ENCODE measurements at regions not wholly inside any gene's neighbourhood (a gene's known extent, or its start where the extent isn't known, plus 50 kb on each side); places are given as distances from the start of the nearest gene placed in this dataset.

- H3K4me1 Mint-ChIP-seq, result no peaks in the 10 kb centered on the region
- no peak overlapping the region for H3K27ac Mint-ChIP-seq
- H3K9me3 Mint-ChIP-seq, result no peaks in the 10 kb centered on the region
- no peaks in the 10 kb centered on the region for H3K27me3 Mint-ChIP-seq (ENCODE audit: low read depth)
- H3K36me3 Mint-ChIP-seq (ENCODE audit: low read depth), result no peaks in the 10 kb centered on the region
- H3K4me3 Mint-ChIP-seq, result no peak overlapping the region
- TF ChIP-seq CTCF (IDR thresholded peaks at IDR 0.05; ENCODE audit: unreplicated experiment in 3 of 3), result no peak
Observed at GRCh38 chr20:12723811-12724210, 285.0 kb upstream of the SPTLC3 start.

GRCh38 chr20:12728782-12729181 lies 280.0 kb upstream of the SPTLC3 start:
- Mint-ChIP-seq H3K4me3 (no peak overlapping the region), H3K9me3 (no peaks in the 10 kb centered on the region), H3K4me1 (peaks cover 3% of the 10 kb centered on the region), H3K27ac (no peak overlapping the region), H3K36me3 (ENCODE audit: low read depth) (no peaks in the 10 kb centered on the region), H3K27me3 (ENCODE audit: low read depth) (no peaks in the 10 kb centered on the region)
- no peak for TF ChIP-seq CTCF (IDR thresholded peaks at IDR 0.05; ENCODE audit: unreplicated experiment in 3 of 3)

- no peak overlapping the region for H3K27ac Mint-ChIP-seq
- H3K4me1 Mint-ChIP-seq, result peaks cover 7% of the 10 kb centered on the region
- H3K9me3 Mint-ChIP-seq, result no peaks in the 10 kb centered on the region
- no peak for TF ChIP-seq CTCF (IDR thresholded peaks at IDR 0.05; ENCODE audit: unreplicated experiment in 3 of 3)
- H3K36me3 Mint-ChIP-seq (ENCODE audit: low read depth), result no peaks in the 10 kb centered on the region
- H3K27me3 Mint-ChIP-seq (ENCODE audit: low read depth), result no peaks in the 10 kb centered on the region
- no peak overlapping the region for H3K4me3 Mint-ChIP-seq
Observed at GRCh38 chr20:12729326-12729725, 279.4 kb upstream of the SPTLC3 start.

GRCh38 chr20:12733811-12734210 lies 275.0 kb upstream of the SPTLC3 start:
- no peaks in the 10 kb centered on the region for H3K27me3 Mint-ChIP-seq (ENCODE audit: low read depth)
- no peaks in the 10 kb centered on the region for H3K36me3 Mint-ChIP-seq (ENCODE audit: low read depth)
- no peak for TF ChIP-seq CTCF (IDR thresholded peaks at IDR 0.05; ENCODE audit: unreplicated experiment in 3 of 3)

GRCh38 chr20:12737497-12737896 lies 271.3 kb upstream of the SPTLC3 start:
- Mint-ChIP-seq H3K9me3 (no peaks in the 10 kb centered on the region), H3K4me3 (no peak overlapping the region), H3K27ac (no peak overlapping the region), H3K36me3 (ENCODE audit: low read depth) (no peaks in the 10 kb centered on the region), H3K27me3 (ENCODE audit: low read depth) (no peaks in the 10 kb centered on the region), H3K4me1 (peaks cover 7% of the 10 kb centered on the region)
- no peak for TF ChIP-seq CTCF (IDR thresholded peaks at IDR 0.05; ENCODE audit: unreplicated experiment in 3 of 3)

More at GRCh38 chr20:12733811-12734210, 275.0 kb upstream of the SPTLC3 start:
- Mint-ChIP-seq H3K27ac (peak overlapping the region; percentile 25 to 56 (median 45)), H3K9me3 (no peaks in the 10 kb centered on the region), H3K4me3 (no peak overlapping the region), H3K4me1 (peaks cover 7% of the 10 kb centered on the region)

- Mint-ChIP-seq H3K36me3 (ENCODE audit: low read depth) (no peaks in the 10 kb centered on the region), H3K9me3 (no peaks in the 10 kb centered on the region), H3K4me3 (no peak overlapping the region), H3K27ac (no peak overlapping the region), H3K4me1 (peaks cover 7% of the 10 kb centered on the region), H3K27me3 (ENCODE audit: low read depth) (no peaks in the 10 kb centered on the region)
- no peak for TF ChIP-seq CTCF (IDR thresholded peaks at IDR 0.05; ENCODE audit: unreplicated experiment in 3 of 3)
Observed at GRCh38 chr20:12737900-12738299, 270.9 kb upstream of the SPTLC3 start.

All from nephron (organoid).